Gastroesophageal sphincter (tissue), 4 donors: ENCODE measurements at regions not wholly inside any gene's neighbourhood (a gene's known extent, or its start where the extent isn't known, plus 50 kb on each side); places are given as distances from the start of the nearest gene placed in this dataset.

ENCODE experiments used
- ATAC-seq: fragments of 150-250 bp; one replicate; pipeline ENCODE4 v1.9.1; 2016; ENCODE audit warnings: mild to moderate bottlenecking, moderate library complexity
- H3K27ac ChIP-seq, 4 donors: fragments of 200-600 bp; sonication (generic) in 3 of 4; 1 replicate in 3 of 4; 2 replicates in 1 of 4; pipeline ENCODE4 v1.5.1; 2016 to 2019
- H3K27me3 ChIP-seq: fragments of 200-600 bp; sonication (generic); one replicate; pipeline ENCODE4 v1.5.1; 2019
- H3K36me3 ChIP-seq, 2 donors: fragments of 200-600 bp; sonication (generic); one replicate each; pipeline ENCODE4 v1.5.1; 2019; ENCODE audit warnings: control low read depth in 1 of 2
- H3K4me1 ChIP-seq, 3 donors: fragments of 200-600 bp; sonication (generic); 1 replicate in 2 of 3; 2 replicates in 1 of 3; pipeline ENCODE4 v1.5.1; 2016 to 2019; ENCODE audit warnings: control low read depth in 2 of 3
- H3K4me3 ChIP-seq, 2 donors: fragments of 200-600 bp; sonication (generic); one replicate each; pipeline ENCODE4 v1.5.1; 2019; ENCODE audit warnings: mild to moderate bottlenecking in 1 of 2, moderate library complexity in 1 of 2
- H3K9me3 ChIP-seq, 3 donors: fragments of 200-600 bp; sonication (generic); one replicate each; pipeline ENCODE4 v1.5.1; 2017 to 2019; ENCODE audit warnings: control low read depth in 2 of 3
- EP300 ChIP-seq: sonication (generic); formaldehyde crosslinking; IDR thresholded peaks from one replicate; pipeline ENCODE4 v1.6.1; 2017; ENCODE audit warnings: antibody characterized with exemption, mild to moderate bottlenecking
- POLR2A ChIP-seq, 2 donors: fragments of 450-650 bp; IDR thresholded peaks; one replicate each; pipeline ENCODE4 v1.6.1; 2017; ENCODE audit warnings: antibody characterized with exemption in 2 of 2, mild to moderate bottlenecking in 2 of 2, moderate library complexity in 1 of 2
- POLR2AphosphoS5 ChIP-seq: sonication (generic); formaldehyde crosslinking; IDR thresholded peaks from one replicate; pipeline ENCODE4 v1.6.1; 2017; ENCODE audit warnings: antibody characterized with exemption
- WGBS, 2 donors: methylation state at CpG; one replicate each; pipeline ENCODE4 v1.1.5; 2018; ENCODE audit warnings: low coverage in 1 of 2; 5-methylcytosine and 5-hydroxymethylcytosine counted together
- TF ChIP-seq, protein P1 (sequence below), 4 experiments: fragments of 200-600 bp in 2 of 4; fragments of 450-650 bp in 2 of 4; sonication (generic) in 1 of 4; IDR thresholded peaks; one replicate each; pipeline ENCODE4 v1.5.1; 2017 to 2019; ENCODE audit warnings: antibody characterized with exemption in 4 of 4, mild to moderate bottlenecking in 2 of 4, moderate library complexity in 2 of 4

DNA sequence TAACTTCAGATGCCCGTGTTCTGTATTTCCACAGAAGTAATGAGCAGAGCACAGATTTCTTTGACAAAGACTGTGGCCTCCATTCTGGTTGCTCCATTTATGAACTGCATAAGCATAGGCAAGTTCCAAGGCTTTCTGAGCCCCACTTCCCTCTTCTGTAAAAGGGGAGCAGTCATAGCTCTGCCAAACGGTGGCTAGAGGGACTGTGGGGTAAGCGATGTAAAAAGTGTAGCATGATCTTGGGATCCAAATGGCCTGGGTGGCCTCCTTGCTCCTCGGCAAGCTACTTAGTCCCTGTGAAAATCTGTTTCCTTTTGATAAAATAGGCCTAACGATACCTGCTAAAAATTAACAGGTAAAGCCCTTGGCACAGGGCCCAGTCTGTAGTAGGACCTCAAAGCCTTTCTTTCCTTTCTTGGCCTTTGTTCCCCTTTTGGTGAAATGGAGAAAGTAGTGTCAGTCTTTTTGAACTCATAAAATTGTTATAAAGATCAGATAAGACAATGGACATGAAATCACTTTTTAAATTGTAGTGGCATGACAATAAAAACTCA, 646.6 kb downstream of the ACTL7B start:
- Histone ChIP-seq H3K27ac (no peak overlapping the region), H3K4me1 (no peaks in the 10 kb centered on the region), H3K36me3 (no peaks in the 10 kb centered on the region), H3K4me3 (no peak overlapping the region), H3K27me3 (no peaks in the 10 kb centered on the region), H3K9me3 (no peaks in the 10 kb centered on the region)
- 80 to 88% methylated on average over 3 to 5 of the region's 5 CpGs for WGBS, 2 donors
- ATAC-seq: no peak
- TF ChIP-seq EP300 (no peak), POLR2A (IDR thresholded peaks at IDR 0.05) (no peak), POLR2AphosphoS5 (no peak)
- TF ChIP-seq, protein P1, sequence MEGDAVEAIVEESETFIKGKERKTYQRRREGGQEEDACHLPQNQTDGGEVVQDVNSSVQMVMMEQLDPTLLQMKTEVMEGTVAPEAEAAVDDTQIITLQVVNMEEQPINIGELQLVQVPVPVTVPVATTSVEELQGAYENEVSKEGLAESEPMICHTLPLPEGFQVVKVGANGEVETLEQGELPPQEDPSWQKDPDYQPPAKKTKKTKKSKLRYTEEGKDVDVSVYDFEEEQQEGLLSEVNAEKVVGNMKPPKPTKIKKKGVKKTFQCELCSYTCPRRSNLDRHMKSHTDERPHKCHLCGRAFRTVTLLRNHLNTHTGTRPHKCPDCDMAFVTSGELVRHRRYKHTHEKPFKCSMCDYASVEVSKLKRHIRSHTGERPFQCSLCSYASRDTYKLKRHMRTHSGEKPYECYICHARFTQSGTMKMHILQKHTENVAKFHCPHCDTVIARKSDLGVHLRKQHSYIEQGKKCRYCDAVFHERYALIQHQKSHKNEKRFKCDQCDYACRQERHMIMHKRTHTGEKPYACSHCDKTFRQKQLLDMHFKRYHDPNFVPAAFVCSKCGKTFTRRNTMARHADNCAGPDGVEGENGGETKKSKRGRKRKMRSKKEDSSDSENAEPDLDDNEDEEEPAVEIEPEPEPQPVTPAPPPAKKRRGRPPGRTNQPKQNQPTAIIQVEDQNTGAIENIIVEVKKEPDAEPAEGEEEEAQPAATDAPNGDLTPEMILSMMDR (IDR thresholded peaks at IDR 0.05): no peak

DNA sequence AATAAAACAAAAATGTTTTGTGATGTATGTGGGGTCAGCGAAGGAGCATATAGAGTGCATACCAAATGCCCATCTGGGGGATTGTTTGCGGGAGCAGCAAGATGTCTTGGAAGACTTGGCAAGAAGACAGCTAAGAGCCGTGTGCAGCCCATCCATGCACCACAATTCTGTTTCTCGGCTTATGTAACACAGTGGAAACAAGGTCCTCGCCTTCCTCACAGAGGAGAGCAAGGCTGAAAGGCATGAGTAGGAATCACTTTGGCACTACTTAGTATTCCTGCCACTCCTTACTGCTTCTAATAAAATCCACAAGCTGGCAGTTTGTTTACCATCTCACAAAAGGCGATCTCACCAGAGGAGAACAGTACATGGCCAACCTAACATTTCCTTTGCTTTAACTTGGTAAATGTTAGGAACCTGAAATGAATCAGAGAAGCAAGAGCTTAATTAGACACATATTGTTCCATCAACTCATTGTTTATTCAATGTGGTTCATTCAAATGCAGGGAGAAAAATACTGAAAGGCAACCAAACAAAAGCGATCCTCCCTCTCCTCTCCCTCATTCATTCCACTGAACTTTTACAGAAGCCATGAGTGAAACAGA, 648.1 kb downstream of the ACTL7B start:
- no peak overlapping the region for H3K4me3 ChIP-seq
- ATAC-seq: no peak
- H3K9me3 ChIP-seq: peaks cover 0 to 6% (median 0%) of the 10 kb centered on the region in 3 donors
- no peaks in the 10 kb centered on the region for H3K36me3 ChIP-seq
- TF ChIP-seq EP300: no peak
- TF ChIP-seq, protein P1 (IDR thresholded peaks at IDR 0.05): no peak
- TF ChIP-seq POLR2AphosphoS5: no peak
- no peak for TF ChIP-seq POLR2A (IDR thresholded peaks at IDR 0.05)
- H3K4me1 ChIP-seq: no peaks in the 10 kb centered on the region
- no peak overlapping the region for H3K27ac ChIP-seq
- no peaks in the 10 kb centered on the region for H3K27me3 ChIP-seq
- WGBS, 2 donors: 65 to 75% methylated on average over 5 to 7 of the region's 7 CpGs

DNA sequence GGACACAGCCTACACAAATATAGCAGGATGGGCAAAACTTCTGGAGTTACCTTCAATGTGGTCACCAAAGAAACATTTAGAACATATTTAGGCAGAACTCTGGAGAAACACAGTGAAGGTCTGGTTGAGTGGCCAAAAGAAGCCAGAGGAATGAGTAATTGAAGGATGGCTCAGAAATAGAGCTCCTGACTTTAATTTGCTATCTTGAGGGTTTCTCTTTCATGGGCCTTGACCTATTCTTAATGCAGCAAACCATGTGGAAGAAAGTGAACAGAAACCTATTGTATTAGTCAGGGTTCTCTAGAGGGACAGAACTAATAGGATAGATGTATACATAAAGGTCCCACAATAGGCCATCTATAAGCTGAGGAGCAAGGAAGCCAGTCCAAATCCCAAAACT, 650.5 kb downstream of the ACTL7B start:
- no peaks in the 10 kb centered on the region for H3K4me1 ChIP-seq
- peaks cover 0 to 9% (median 0%) of the 10 kb centered on the region in 3 donors for H3K9me3 ChIP-seq
- ATAC-seq: no peak
- H3K4me3 ChIP-seq: no peak overlapping the region
- TF ChIP-seq EP300 (no peak), POLR2A (IDR thresholded peaks at IDR 0.05) (no peak), POLR2AphosphoS5 (no peak)
- TF ChIP-seq, protein P1 (IDR thresholded peaks at IDR 0.05): no peak
- H3K36me3 ChIP-seq: no peaks in the 10 kb centered on the region
- no peak overlapping the region for H3K27ac ChIP-seq
- no peaks in the 10 kb centered on the region for H3K27me3 ChIP-seq

DNA sequence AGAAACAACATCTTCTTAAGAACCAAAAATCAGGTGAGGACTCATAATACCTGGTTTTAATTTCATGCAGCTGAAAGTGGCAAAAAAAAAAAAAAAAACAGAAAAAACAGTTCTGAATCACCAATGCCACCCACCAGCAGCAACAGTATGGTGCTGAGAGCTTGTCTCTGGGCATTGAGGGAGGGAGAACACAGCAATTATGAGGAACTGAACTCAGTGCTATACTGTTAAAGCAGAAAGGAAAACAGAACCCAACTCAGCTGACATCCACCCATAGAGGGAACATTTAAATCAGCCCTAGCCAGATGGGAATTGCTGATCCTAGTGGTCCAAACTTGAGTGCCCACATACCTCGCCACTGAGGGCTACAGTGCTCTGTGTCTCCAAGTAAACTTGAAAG, 657.9 kb downstream of the ACTL7B start:
- 80% methylated on average over 1 of the region's 1 CpG; no CpG with 5 or more reads in 1 of the 2 donors for WGBS, 2 donors
- ATAC-seq: no peak
- Histone ChIP-seq H3K9me3 (peaks cover 0 to 12% (median 0%) of the 10 kb centered on the region in 3 donors), H3K27me3 (no peaks in the 10 kb centered on the region), H3K4me3 (no peak overlapping the region), H3K4me1 (no peaks in the 10 kb centered on the region), H3K27ac (no peak overlapping the region), H3K36me3 (no peaks in the 10 kb centered on the region)
- TF ChIP-seq POLR2A (IDR thresholded peaks at IDR 0.05) (no peak), POLR2AphosphoS5 (no peak), EP300 (no peak)
- TF ChIP-seq, protein P1 (IDR thresholded peaks at IDR 0.05): no peak

DNA sequence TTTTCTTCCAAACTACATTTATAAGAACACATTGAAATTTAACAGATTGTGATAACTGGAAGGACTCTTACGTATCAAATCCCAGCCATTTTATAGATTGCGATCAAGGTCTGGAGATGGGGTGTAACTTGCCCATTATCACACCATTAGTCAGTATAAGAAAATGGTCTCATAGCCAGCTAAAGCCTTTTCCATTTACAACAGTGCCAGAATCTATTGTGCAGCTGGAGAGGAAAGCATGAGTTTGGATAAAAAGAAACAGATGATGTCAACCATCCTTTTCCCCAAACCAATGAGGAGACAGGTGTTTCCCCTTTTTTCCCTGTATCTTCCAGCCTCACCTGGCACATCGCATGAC, 658.8 kb downstream of the ACTL7B start:
- H3K9me3 ChIP-seq: peaks cover 0 to 12% (median 0%) of the 10 kb centered on the region in 3 donors
- ATAC-seq: no peak
- no peaks in the 10 kb centered on the region for H3K36me3 ChIP-seq
- TF ChIP-seq, protein P1 (IDR thresholded peaks at IDR 0.05): no peak
- no peak for TF ChIP-seq POLR2A (IDR thresholded peaks at IDR 0.05)
- no peak for TF ChIP-seq POLR2AphosphoS5
- TF ChIP-seq EP300: no peak
- no peaks in the 10 kb centered on the region for H3K27me3 ChIP-seq
- H3K4me3 ChIP-seq: no peak overlapping the region
- no peaks in the 10 kb centered on the region for H3K4me1 ChIP-seq
- H3K27ac ChIP-seq: no peak overlapping the region
- WGBS, 2 donors: 74 to 100% methylated on average over 2 to 3 of the region's 3 CpGs
